ENCODE measurements at regions not wholly inside any gene's neighbourhood (a gene's known extent, or its start where the extent isn't known, plus 50 kb on each side); places are given as distances from the start of the nearest gene placed in this dataset.

- Mint-ChIP-seq H3K4me1 (ENCODE audit: low read depth) (no peaks in the 10 kb centered on the region), H3K9me3 (peaks cover 10% of the 10 kb centered on the region), H3K27me3 (ENCODE audit: low read depth) (no peaks in the 10 kb centered on the region), H3K27ac (no peak overlapping the region), H3K4me3 (no peak overlapping the region), H3K36me3 (ENCODE audit: low read depth) (no peaks in the 10 kb centered on the region)
- intact Hi-C loops (cut with micrococcal nuclease): no loop called here
- CTCF ChIA-PET: no interaction called here
- no peak for DNase-seq
Measured at GRCh38 chr9:118575341-118576070, 793.7 kb downstream of the BRINP1 start.

- Mint-ChIP-seq H3K36me3 (ENCODE audit: low read depth) (no peaks in the 10 kb centered on the region), H3K4me3 (no peak overlapping the region), H3K9me3 (peaks cover 10% of the 10 kb centered on the region), H3K27ac (no peak overlapping the region), H3K4me1 (ENCODE audit: low read depth) (no peaks in the 10 kb centered on the region), H3K27me3 (ENCODE audit: low read depth) (no peaks in the 10 kb centered on the region)
- DNase-seq: no peak
- intact Hi-C loops (cut with micrococcal nuclease): no loop called here
- CTCF ChIA-PET: no interaction called here
Measured at GRCh38 chr9:118577121-118577520, 792.1 kb downstream of the BRINP1 start.

GRCh38 chr9:118578467-118578866, 790.8 kb downstream of the BRINP1 start:
- no peak for DNase-seq
- Mint-ChIP-seq H3K27ac (no peak overlapping the region), H3K4me3 (no peak overlapping the region), H3K9me3 (peaks cover 10% of the 10 kb centered on the region), H3K4me1 (ENCODE audit: low read depth) (no peaks in the 10 kb centered on the region), H3K36me3 (ENCODE audit: low read depth) (no peaks in the 10 kb centered on the region), H3K27me3 (ENCODE audit: low read depth) (no peaks in the 10 kb centered on the region)
- CTCF ChIA-PET: no interaction called here
- intact Hi-C loops (cut with micrococcal nuclease): no loop called here

- peaks cover 2% of the 10 kb centered on the region for H3K9me3 Mint-ChIP-seq
- CTCF ChIA-PET: no interaction called here
- no peaks in the 10 kb centered on the region for H3K4me1 Mint-ChIP-seq (ENCODE audit: low read depth)
- no peaks in the 10 kb centered on the region for H3K36me3 Mint-ChIP-seq (ENCODE audit: low read depth)
- H3K4me3 Mint-ChIP-seq: no peak overlapping the region
- no peak for DNase-seq
- intact Hi-C loops (cut with micrococcal nuclease): no loop called here
- no peaks in the 10 kb centered on the region for H3K27me3 Mint-ChIP-seq (ENCODE audit: low read depth)
- no peak overlapping the region for H3K27ac Mint-ChIP-seq
Measured at GRCh38 chr9:118583414-118583813, 785.8 kb downstream of the BRINP1 start.

GRCh38 chr9:118586978-118587377, 782.3 kb downstream of the BRINP1 start:
- CTCF ChIA-PET: no interaction called here
- Mint-ChIP-seq H3K27ac (no peak overlapping the region), H3K27me3 (ENCODE audit: low read depth) (no peaks in the 10 kb centered on the region), H3K4me3 (no peak overlapping the region), H3K9me3 (peaks cover 2% of the 10 kb centered on the region), H3K4me1 (ENCODE audit: low read depth) (no peaks in the 10 kb centered on the region), H3K36me3 (ENCODE audit: low read depth) (no peaks in the 10 kb centered on the region)
- intact Hi-C loops (cut with micrococcal nuclease): no loop called here
- no peak for DNase-seq

GRCh38 chr9:118594428-118594827, 774.8 kb downstream of the BRINP1 start:
- Mint-ChIP-seq H3K9me3 (no peaks in the 10 kb centered on the region), H3K27me3 (ENCODE audit: low read depth) (no peaks in the 10 kb centered on the region), H3K27ac (no peak overlapping the region), H3K4me1 (ENCODE audit: low read depth) (no peaks in the 10 kb centered on the region), H3K36me3 (ENCODE audit: low read depth) (no peaks in the 10 kb centered on the region), H3K4me3 (no peak overlapping the region)
- no peak for DNase-seq
- CTCF ChIA-PET: no interaction called here
- intact Hi-C loops (cut with micrococcal nuclease): no loop called here

- no peaks in the 10 kb centered on the region for H3K4me1 Mint-ChIP-seq (ENCODE audit: low read depth)
- CTCF ChIA-PET: no interaction called here
- no peak overlapping the region for H3K27ac Mint-ChIP-seq
- H3K36me3 Mint-ChIP-seq (ENCODE audit: low read depth): no peaks in the 10 kb centered on the region
- H3K27me3 Mint-ChIP-seq (ENCODE audit: low read depth): no peaks in the 10 kb centered on the region
- DNase-seq: no peak
- H3K9me3 Mint-ChIP-seq: no peaks in the 10 kb centered on the region
- intact Hi-C loops (cut with micrococcal nuclease): no loop called here
- no peak overlapping the region for H3K4me3 Mint-ChIP-seq
Measured at GRCh38 chr9:118595719-118596305, 773.4 kb downstream of the BRINP1 start.

GRCh38 chr9:118596374-118597015, 772.7 kb downstream of the BRINP1 start:
- no peak for DNase-seq
- Mint-ChIP-seq H3K4me3 (no peak overlapping the region), H3K27me3 (ENCODE audit: low read depth) (no peaks in the 10 kb centered on the region), H3K36me3 (ENCODE audit: low read depth) (no peaks in the 10 kb centered on the region), H3K27ac (no peak overlapping the region), H3K9me3 (no peaks in the 10 kb centered on the region), H3K4me1 (ENCODE audit: low read depth) (no peaks in the 10 kb centered on the region)
- intact Hi-C loops (cut with micrococcal nuclease): no loop called here
- CTCF ChIA-PET: no interaction called here

GRCh38 chr9:118606668-118607067, 762.6 kb downstream of the BRINP1 start:
- intact Hi-C loops (cut with micrococcal nuclease): no loop called here
- DNase-seq: no peak
- no peaks in the 10 kb centered on the region for H3K36me3 Mint-ChIP-seq (ENCODE audit: low read depth)
- CTCF ChIA-PET: no interaction called here
- H3K4me3 Mint-ChIP-seq: no peak overlapping the region
- no peaks in the 10 kb centered on the region for H3K9me3 Mint-ChIP-seq
- no peaks in the 10 kb centered on the region for H3K4me1 Mint-ChIP-seq (ENCODE audit: low read depth)
- no peaks in the 10 kb centered on the region for H3K27me3 Mint-ChIP-seq (ENCODE audit: low read depth)
- H3K27ac Mint-ChIP-seq: no peak overlapping the region

- Mint-ChIP-seq H3K9me3 (peaks cover 5% of the 10 kb centered on the region), H3K4me3 (no peak overlapping the region), H3K36me3 (ENCODE audit: low read depth) (no peaks in the 10 kb centered on the region), H3K27ac (no peak overlapping the region), H3K27me3 (ENCODE audit: low read depth) (no peaks in the 10 kb centered on the region), H3K4me1 (ENCODE audit: low read depth) (no peaks in the 10 kb centered on the region)
- DNase-seq: no peak
- CTCF ChIA-PET: no interaction called here
- intact Hi-C loops (cut with micrococcal nuclease): no loop called here
Measured at GRCh38 chr9:118609355-118610044, 759.7 kb downstream of the BRINP1 start.

- CTCF ChIA-PET: no interaction called here
- Mint-ChIP-seq H3K4me1 (ENCODE audit: low read depth) (no peaks in the 10 kb centered on the region), H3K27me3 (ENCODE audit: low read depth) (no peaks in the 10 kb centered on the region), H3K27ac (no peak overlapping the region), H3K9me3 (peaks cover 5% of the 10 kb centered on the region), H3K36me3 (ENCODE audit: low read depth) (no peaks in the 10 kb centered on the region), H3K4me3 (no peak overlapping the region)
- intact Hi-C loops (cut with micrococcal nuclease): no loop called here
- no peak for DNase-seq
Measured at GRCh38 chr9:118612201-118612600, 757.0 kb downstream of the BRINP1 start.

GRCh38 chr9:118613996-118614395, 755.2 kb downstream of the BRINP1 start:
- no peak for DNase-seq
- H3K27ac Mint-ChIP-seq: no peak overlapping the region
- H3K27me3 Mint-ChIP-seq (ENCODE audit: low read depth): no peaks in the 10 kb centered on the region
- H3K4me1 Mint-ChIP-seq (ENCODE audit: low read depth): no peaks in the 10 kb centered on the region
- H3K9me3 Mint-ChIP-seq: peaks cover 5% of the 10 kb centered on the region
- H3K4me3 Mint-ChIP-seq: no peak overlapping the region
- intact Hi-C loops (cut with micrococcal nuclease): no loop called here
- no peaks in the 10 kb centered on the region for H3K36me3 Mint-ChIP-seq (ENCODE audit: low read depth)
- CTCF ChIA-PET: no interaction called here

- H3K27me3 Mint-ChIP-seq (ENCODE audit: low read depth): no peaks in the 10 kb centered on the region
- no peak overlapping the region for H3K27ac Mint-ChIP-seq
- H3K4me1 Mint-ChIP-seq (ENCODE audit: low read depth): no peaks in the 10 kb centered on the region
- H3K9me3 Mint-ChIP-seq: peaks cover 1% of the 10 kb centered on the region
- H3K4me3 Mint-ChIP-seq: no peak overlapping the region
- CTCF ChIA-PET: no interaction called here
- intact Hi-C loops (cut with micrococcal nuclease): no loop called here
- no peak for DNase-seq
- no peaks in the 10 kb centered on the region for H3K36me3 Mint-ChIP-seq (ENCODE audit: low read depth)
Measured at GRCh38 chr9:118618084-118618483, 751.2 kb downstream of the BRINP1 start.

Data from activated naive CD4-positive, alpha-beta T cell treated with anti-CD3 and anti-CD28 coated beads for 36 hours (primary cell).